NCI-H2029 (cell line): ENCODE measurements at regions not wholly inside any gene's neighbourhood (a gene's known extent, or its start where the extent isn't known, plus 50 kb on each side); places are given as distances from the start of the nearest gene placed in this dataset.
"Not testable (repeated sequence)": the region's sequence is repeated elsewhere in the genome, so short reads cannot be mapped to it uniquely, and the experiment has no call there.

Experiments
- DNase-seq: peaks from one replicate; lab custom pipeline; 2025; lab: John Stamatoyannopoulos, UW

DNA sequence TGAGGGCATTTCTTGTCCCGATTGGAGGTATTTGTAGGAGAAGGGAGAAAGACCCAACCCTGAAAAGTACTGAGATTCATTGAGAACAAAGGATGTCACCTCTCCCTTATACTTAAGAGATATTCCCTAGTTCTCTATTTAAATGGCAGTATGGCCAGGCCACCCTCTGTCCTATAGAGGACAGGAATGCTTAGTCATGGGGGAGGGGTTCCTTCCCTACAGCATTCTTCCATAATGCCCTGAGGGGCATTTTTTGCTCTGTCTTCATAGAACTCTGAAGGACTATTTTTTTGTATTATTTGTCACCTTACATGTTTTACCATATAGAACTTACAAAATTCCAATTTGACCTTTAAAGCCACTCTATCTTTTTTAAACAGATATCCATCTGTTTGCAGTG is 176.3 kb downstream of the TMEM161B start:
- no peak for DNase-seq

- DNase-seq: no peak
These were observed 178.1 kb downstream of the TMEM161B start for GRCh38 chr5:88090506-88090905.

GRCh38 chr5:88089719-88090390 is 178.8 kb downstream of the TMEM161B start:
- DNase-seq: no peak

GRCh38 chr5:88085462-88085861 is 183.2 kb downstream of the TMEM161B start:
- no peak for DNase-seq

DNA sequence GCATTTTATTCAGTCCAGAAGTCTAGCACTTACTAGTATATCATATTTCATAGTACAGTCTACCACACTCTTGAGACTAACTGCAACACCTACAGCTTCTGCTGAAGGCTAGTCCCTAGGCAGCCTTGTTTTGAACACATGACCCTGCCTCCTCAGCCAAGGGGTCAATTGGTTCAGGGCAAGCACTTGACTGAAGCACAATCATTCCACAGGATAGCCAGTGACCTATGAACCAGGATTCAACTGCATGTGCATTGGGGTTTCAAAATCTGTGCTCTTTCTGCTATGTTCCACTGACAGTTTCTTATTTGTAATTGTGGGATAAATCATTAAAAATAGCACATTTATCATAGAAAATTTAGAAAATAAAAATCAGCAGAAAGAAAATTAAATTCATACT is 186.8 kb downstream of the TMEM161B start:
- no peak for DNase-seq

GRCh38 chr5:88063813-88064212 is 204.8 kb downstream of the TMEM161B start:
- DNase-seq: no peak

GRCh38 chr5:88060194-88060593 is 208.5 kb downstream of the TMEM161B start:
- no peak for DNase-seq

DNA sequence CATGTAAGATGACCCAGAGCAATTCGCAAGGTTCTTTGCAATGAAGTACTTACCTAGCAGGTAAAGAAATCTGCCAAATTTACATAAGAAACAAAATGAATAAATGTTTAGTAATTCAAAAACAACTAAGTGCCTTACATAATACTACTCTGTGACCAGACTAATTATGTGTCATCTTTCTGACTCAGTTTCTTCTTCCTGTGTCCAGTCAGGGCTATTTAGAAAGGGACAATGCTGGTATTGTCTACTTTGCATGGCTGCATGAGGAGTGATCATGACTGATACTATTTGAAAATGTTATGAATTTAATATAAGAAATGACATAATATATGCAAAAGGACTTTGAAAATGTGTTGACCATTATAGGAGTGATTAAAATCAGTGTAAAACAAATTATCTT is 210.0 kb downstream of the TMEM161B start:
- DNase-seq: no peak

- not testable (repeated sequence) for DNase-seq
These were observed 216.2 kb downstream of the TMEM161B start for GRCh38 chr5:88052468-88052867.

GRCh38 chr5:88051148-88051547 is 217.5 kb downstream of the TMEM161B start:
- DNase-seq: no peak

GRCh38 chr5:88049737-88050136 is 218.9 kb downstream of the TMEM161B start:
- DNase-seq: no peak

- no peak for DNase-seq
These were observed 219.5 kb downstream of the TMEM161B start for GRCh38 chr5:88049156-88049555.

DNA sequence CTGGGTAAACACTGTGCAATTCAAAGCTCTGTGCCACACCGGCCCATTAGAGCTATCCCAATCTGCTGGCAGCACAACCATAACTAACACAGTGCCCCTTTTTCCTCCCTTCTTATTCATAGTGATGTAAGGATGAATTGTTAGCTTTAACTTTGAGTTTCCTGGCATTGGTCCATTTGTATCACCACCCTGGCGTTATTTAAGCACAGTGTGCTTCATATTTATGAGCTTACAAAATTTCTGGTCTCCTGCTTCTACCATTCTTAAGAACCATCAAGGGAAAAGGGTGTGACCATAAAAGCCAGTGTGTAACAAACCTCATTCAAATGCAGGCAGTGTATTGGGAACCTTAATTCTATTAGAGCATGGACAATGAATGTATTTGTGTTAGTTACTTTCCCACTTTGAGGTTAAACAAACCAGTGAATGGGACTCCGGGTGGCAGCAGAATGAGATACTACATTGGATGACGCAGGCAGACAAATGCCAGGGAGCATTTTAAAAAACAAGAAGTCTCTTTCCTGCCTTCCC is 222.6 kb downstream of the TMEM161B start:
- no peak for DNase-seq

DNA sequence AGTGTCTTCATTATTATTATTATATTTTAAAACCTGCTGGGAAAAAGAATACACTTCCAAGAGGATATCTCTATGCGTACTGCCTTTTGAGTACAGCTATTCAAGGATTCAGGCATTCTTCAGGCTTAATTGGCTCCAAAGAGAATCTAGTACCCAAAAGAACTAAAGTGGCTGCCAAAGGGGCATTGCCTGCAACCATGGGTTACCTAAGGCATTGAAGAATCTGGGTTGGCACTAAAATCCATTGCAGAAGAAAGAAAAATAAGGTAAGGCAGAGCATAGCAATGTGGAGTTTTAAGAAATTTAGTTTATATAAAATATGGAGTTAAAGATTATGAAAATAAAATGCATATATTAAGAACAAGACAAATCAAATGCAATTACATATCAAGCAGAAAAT is 223.5 kb downstream of the TMEM161B start:
- no peak for DNase-seq

DNA sequence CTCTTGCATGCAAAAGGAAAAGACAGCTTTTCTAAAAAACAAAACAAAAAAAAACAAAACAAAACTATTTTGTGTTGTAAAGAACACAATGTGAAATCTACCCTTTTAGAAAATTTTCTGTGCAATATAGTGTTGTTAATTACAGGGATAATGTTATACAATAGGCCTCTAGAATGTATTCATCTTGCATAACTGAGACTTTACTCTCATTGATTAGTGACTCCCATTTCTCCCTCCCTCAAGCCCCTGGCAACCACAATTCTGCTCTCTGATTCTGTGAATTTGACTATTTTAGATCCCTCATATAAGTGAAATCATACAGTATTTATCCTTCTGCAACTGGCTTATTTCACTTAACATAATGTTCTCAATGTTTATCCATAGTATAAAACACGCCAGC is 234.1 kb downstream of the TMEM161B start:
- no peak for DNase-seq

DNA sequence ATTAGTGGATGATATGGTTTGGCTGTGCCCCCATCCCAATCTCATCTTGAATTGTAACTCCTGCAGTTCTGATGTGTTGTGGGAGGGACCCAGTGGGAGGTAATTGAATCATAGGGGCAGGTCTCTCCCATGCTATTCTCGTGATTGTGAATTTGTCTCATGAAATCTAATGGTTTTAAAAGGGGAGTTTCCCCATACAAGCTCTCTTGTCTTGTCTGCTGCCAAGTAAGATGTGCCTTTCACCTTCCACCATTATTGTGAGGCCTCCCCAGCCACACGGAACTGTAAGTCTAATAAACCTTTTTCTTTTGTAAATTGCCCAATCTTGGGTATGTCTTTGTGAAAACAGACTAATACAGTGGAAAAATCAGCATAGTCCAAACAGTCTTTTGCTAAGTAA is 235.5 kb downstream of the TMEM161B start:
- DNase-seq: no peak

- DNase-seq: no peak
These were observed 239.6 kb downstream of the TMEM161B start for GRCh38 chr5:88029011-88029410.

GRCh38 chr5:88021141-88021540 is 247.5 kb downstream of the TMEM161B start:
- no peak for DNase-seq

GRCh38 chr5:88014984-88015383 is 253.7 kb downstream of the TMEM161B start:
- DNase-seq: not testable (repeated sequence)

GRCh38 chr5:88000877-88001276 is 267.8 kb downstream of the TMEM161B start:
- no peak for DNase-seq

DNA sequence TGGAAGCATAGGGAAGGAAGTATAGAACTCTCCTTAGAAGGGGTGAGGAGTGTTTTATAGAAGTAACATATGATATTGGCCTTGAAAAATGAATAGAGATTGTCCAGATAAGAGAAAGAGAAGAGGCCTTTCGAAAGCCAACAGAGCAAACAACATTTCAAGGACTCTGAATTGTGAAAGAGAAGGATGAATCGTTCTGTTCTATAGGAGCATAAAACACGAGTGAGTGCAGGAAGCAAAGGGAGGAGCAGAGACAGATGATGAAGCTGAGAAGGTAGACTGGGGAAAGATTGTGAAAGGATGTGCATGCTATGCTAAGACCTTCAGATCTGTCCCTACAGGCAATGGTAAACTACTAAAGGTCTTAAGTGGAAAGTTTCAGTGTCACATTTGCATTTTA is 271.0 kb downstream of the TMEM161B start:
- no peak for DNase-seq

- no peak for DNase-seq
These were observed 302.4 kb downstream of the TMEM161B start for GRCh38 chr5:87966213-87966612.

GRCh38 chr5:87954121-87954520 is 314.5 kb downstream of the TMEM161B start:
- no peak for DNase-seq

GRCh38 chr5:87951661-87952060 is 317.0 kb downstream of the TMEM161B start:
- no peak for DNase-seq
